DOHH2 (cell line): ENCODE measurements at regions not wholly inside any gene's neighbourhood (a gene's known extent, or its start where the extent isn't known, plus 50 kb on each side); places are given as distances from the start of the nearest gene placed in this dataset.

ENCODE experiments used
- H3F3A ChIP-seq: fragments of 200-600 bp; sonication (generic), shearing (Covaris generic); 2 replicates; pipeline ENCODE4 v1.6.0; 2016; ENCODE audit warnings: antibody characterized with exemption, mild to moderate bottlenecking; ENCODE audit not compliant: control insufficient read depth, insufficient read depth
- H3K27ac ChIP-seq: fragments of 200-600 bp; sonication (generic); 2 replicates; pipeline ENCODE4 v1.5.1; 2014; ENCODE audit warnings: low read depth, mild to moderate bottlenecking, low read length, moderate library complexity
- H3K27me3 ChIP-seq: fragments of 200-600 bp; sonication (generic); 2 replicates; pipeline ENCODE4 v1.6.1; 2014; ENCODE audit warnings: mild to moderate bottlenecking, low read length, mixed read lengths; ENCODE audit not compliant: control insufficient read depth
- H3K36me3 ChIP-seq: fragments of 200-600 bp; sonication (generic); 2 replicates; pipeline ENCODE4 v1.6.1; 2014; ENCODE audit warnings: mild to moderate bottlenecking, low read length, moderate library complexity, mixed read lengths; ENCODE audit not compliant: control insufficient read depth
- H3K4me1 ChIP-seq: fragments of 200-600 bp; sonication (generic); 2 replicates; pipeline ENCODE4 v1.6.1; 2014; ENCODE audit warnings: mild to moderate bottlenecking, low read length, mixed read lengths; ENCODE audit not compliant: control insufficient read depth
- H3K4me2 ChIP-seq: fragments of 200-600 bp; sonication (generic); 2 replicates; pipeline ENCODE4 v1.6.0; 2014; ENCODE audit warnings: mild to moderate bottlenecking, low read length, moderate library complexity
- H3K4me3 ChIP-seq: fragments of 200-600 bp; sonication (generic); 2 replicates; pipeline ENCODE4 v1.5.1; 2014; ENCODE audit warnings: mild to moderate bottlenecking, low read length, mixed read lengths
- H3K79me2 ChIP-seq: fragments of 200-600 bp; sonication (generic); 2 replicates; pipeline ENCODE4 v1.6.1; 2014; ENCODE audit warnings: mild to moderate bottlenecking, low read length, mixed read lengths; ENCODE audit not compliant: control insufficient read depth
- H3K9me2 ChIP-seq: fragments of 200-600 bp; sonication (generic); replicated peaks from 2 replicates; pipeline ENCODE4 v1.6.1; 2014; ENCODE audit warnings: mild to moderate bottlenecking, low read length, mixed read lengths; ENCODE audit not compliant: control insufficient read depth
- H3K9me3 ChIP-seq: fragments of 200-600 bp; sonication (generic); 2 replicates; pipeline ENCODE4 v1.6.1; 2014; ENCODE audit warnings: antibody characterized with exemption, low read length, mixed read lengths; ENCODE audit not compliant: control insufficient read depth, insufficient read depth
- H4K20me1 ChIP-seq: fragments of 200-600 bp; sonication (generic); 2 replicates; pipeline ENCODE4 v1.6.0; 2014; ENCODE audit warnings: low read depth, mild to moderate bottlenecking, antibody characterized with exemption, low read length, moderate library complexity; ENCODE audit not compliant: control insufficient read depth, insufficient read depth
- EZH2phosphoT487 ChIP-seq: fragments of 200-600 bp; sonication (generic); IDR thresholded peaks from 2 replicates; pipeline ENCODE4 v1.6.1; 2017; ENCODE audit warnings: borderline replicate concordance, mild to moderate bottlenecking, antibody characterized with exemption, low read length, moderate library complexity, mixed read lengths
- TF ChIP-seq, protein P1 (sequence below): fragments of 200-600 bp; sonication (generic); IDR thresholded peaks from one replicate; pipeline ENCODE4 v1.5.1; 2014; ENCODE audit warnings: antibody characterized with exemption, mild to moderate bottlenecking, low read depth, low read length; ENCODE audit not compliant: poor library complexity, severe bottlenecking

- Histone ChIP-seq H3K4me3 (no peak overlapping the region), H3K79me2 (no peaks in the 10 kb centered on the region), H3K36me3 (no peaks in the 10 kb centered on the region), H3K4me2 (no peak overlapping the region), H3F3A (no peaks in the 10 kb centered on the region), H3K9me3 (no peaks in the 10 kb centered on the region), H4K20me1 (no peaks in the 10 kb centered on the region), H3K27ac (no peak overlapping the region), H3K27me3 (no peaks in the 10 kb centered on the region), H3K4me1 (no peaks in the 10 kb centered on the region), H3K9me2 (no peaks in the 10 kb centered on the region; the same call in 1 of the 2 replicates)
- TF ChIP-seq, protein P1, sequence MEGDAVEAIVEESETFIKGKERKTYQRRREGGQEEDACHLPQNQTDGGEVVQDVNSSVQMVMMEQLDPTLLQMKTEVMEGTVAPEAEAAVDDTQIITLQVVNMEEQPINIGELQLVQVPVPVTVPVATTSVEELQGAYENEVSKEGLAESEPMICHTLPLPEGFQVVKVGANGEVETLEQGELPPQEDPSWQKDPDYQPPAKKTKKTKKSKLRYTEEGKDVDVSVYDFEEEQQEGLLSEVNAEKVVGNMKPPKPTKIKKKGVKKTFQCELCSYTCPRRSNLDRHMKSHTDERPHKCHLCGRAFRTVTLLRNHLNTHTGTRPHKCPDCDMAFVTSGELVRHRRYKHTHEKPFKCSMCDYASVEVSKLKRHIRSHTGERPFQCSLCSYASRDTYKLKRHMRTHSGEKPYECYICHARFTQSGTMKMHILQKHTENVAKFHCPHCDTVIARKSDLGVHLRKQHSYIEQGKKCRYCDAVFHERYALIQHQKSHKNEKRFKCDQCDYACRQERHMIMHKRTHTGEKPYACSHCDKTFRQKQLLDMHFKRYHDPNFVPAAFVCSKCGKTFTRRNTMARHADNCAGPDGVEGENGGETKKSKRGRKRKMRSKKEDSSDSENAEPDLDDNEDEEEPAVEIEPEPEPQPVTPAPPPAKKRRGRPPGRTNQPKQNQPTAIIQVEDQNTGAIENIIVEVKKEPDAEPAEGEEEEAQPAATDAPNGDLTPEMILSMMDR = no peak
- no peak for TF ChIP-seq EZH2phosphoT487
Measured at GRCh38 chr5:5037674-5038073, 102.5 kb upstream of the ADAMTS16 start.

DNA sequence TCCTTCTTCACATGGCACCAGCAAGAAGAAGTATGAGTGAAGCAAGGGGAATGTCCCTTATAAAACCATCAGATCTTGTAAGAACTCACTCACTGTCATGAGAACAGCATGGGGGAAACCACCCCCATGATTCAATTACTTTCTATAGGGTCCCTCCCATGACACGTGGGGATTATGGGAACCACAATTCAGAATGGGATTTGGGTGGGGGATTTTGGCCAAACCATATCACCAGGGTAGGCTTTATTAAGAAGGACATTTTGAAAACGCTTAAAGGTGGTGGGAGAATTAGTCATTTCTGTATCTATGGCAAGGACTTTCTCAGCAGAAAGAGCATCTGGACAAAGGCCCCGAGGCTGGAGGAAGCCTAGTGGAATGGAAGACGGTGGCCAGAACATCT, 100.2 kb upstream of the ADAMTS16 start:
- Histone ChIP-seq H3K27me3 (no peaks in the 10 kb centered on the region), H3K4me2 (no peak overlapping the region), H4K20me1 (no peaks in the 10 kb centered on the region), H3K4me3 (no peak overlapping the region), H3K36me3 (no peaks in the 10 kb centered on the region), H3K9me2 (no peaks in the 10 kb centered on the region), H3K27ac (no peak overlapping the region), H3K9me3 (no peaks in the 10 kb centered on the region), H3F3A (no peaks in the 10 kb centered on the region), H3K4me1 (no peaks in the 10 kb centered on the region), H3K79me2 (no peaks in the 10 kb centered on the region)
- TF ChIP-seq, protein P1 = no peak
- TF ChIP-seq EZH2phosphoT487 = no peak

GRCh38 chr5:5040712-5041111, 99.4 kb upstream of the ADAMTS16 start:
- no peaks in the 10 kb centered on the region for H3K9me2 ChIP-seq
- H3K27ac ChIP-seq = no peak overlapping the region
- no peaks in the 10 kb centered on the region for H3K27me3 ChIP-seq
- H3F3A ChIP-seq = no peaks in the 10 kb centered on the region
- no peaks in the 10 kb centered on the region for H3K4me1 ChIP-seq
- no peaks in the 10 kb centered on the region for H4K20me1 ChIP-seq
- no peak for TF ChIP-seq EZH2phosphoT487
- TF ChIP-seq, protein P1 = no peak
- H3K79me2 ChIP-seq = no peaks in the 10 kb centered on the region
- H3K4me2 ChIP-seq = no peak overlapping the region
- no peaks in the 10 kb centered on the region for H3K36me3 ChIP-seq
- H3K4me3 ChIP-seq = no peak overlapping the region
- no peaks in the 10 kb centered on the region for H3K9me3 ChIP-seq

GRCh38 chr5:5042806-5043205, 97.3 kb upstream of the ADAMTS16 start:
- H3K79me2 ChIP-seq = no peaks in the 10 kb centered on the region
- H3K36me3 ChIP-seq = no peaks in the 10 kb centered on the region
- TF ChIP-seq, protein P1 = no peak
- TF ChIP-seq EZH2phosphoT487 = no peak
- no peaks in the 10 kb centered on the region for H3K4me1 ChIP-seq
- no peaks in the 10 kb centered on the region for H3K9me2 ChIP-seq
- H3F3A ChIP-seq = no peaks in the 10 kb centered on the region
- H3K4me2 ChIP-seq = no peak overlapping the region
- H3K9me3 ChIP-seq = no peaks in the 10 kb centered on the region
- no peak overlapping the region for H3K27ac ChIP-seq
- H3K4me3 ChIP-seq = no peak overlapping the region
- no peaks in the 10 kb centered on the region for H4K20me1 ChIP-seq
- no peaks in the 10 kb centered on the region for H3K27me3 ChIP-seq
